Sigmoid colon (tissue), 6 donors: ENCODE measurements at regions not wholly inside any gene's neighbourhood (a gene's known extent, or its start where the extent isn't known, plus 50 kb on each side); places are given as distances from the start of the nearest gene placed in this dataset.
"Not testable (repeated sequence)": the region's sequence is repeated elsewhere in the genome, so short reads cannot be mapped to it uniquely, and the experiment has no call there.

Source experiments
- DNase-seq: peaks from one replicate; pipeline ENCODE4 v3.0.0-alpha.2; 2019
- H3K27ac ChIP-seq, 4 donors: fragments of 200-600 bp; sonication (generic); one replicate each; pipeline ENCODE4 v1.5.1; 2016 to 2019; ENCODE audit warnings: mild to moderate bottlenecking in 1 of 4
- H3K27me3 ChIP-seq, 3 donors: fragments of 200-600 bp; sonication (generic); one replicate each; pipeline ENCODE4 v1.5.1; 2019; ENCODE audit warnings: mild to moderate bottlenecking in 1 of 3
- H3K36me3 ChIP-seq, 4 donors: fragments of 200-600 bp; sonication (generic); one replicate each; pipeline ENCODE4 v1.5.1; 2016 to 2019
- H3K4me1 ChIP-seq, 4 donors: fragments of 200-600 bp; sonication (generic); one replicate each; pipeline ENCODE4 v1.5.1; 2017 to 2019
- H3K4me3 ChIP-seq, 4 donors: fragments of 200-600 bp; sonication (generic); one replicate each; pipeline ENCODE4 v1.5.1; 2017 to 2019; ENCODE audit warnings: mild to moderate bottlenecking in 2 of 4, moderate library complexity in 1 of 4
- H3K9me3 ChIP-seq, 4 donors: fragments of 200-600 bp in 3 of 4; sonication (generic) in 3 of 4; one replicate each; pipeline versions ENCODE4 v1.5.1 to v1.6.1; 2013 to 2019
- EP300 ChIP-seq, 4 donors: sonication (generic); formaldehyde crosslinking; IDR thresholded peaks; one replicate each; pipeline ENCODE4 v1.6.1; 2017; ENCODE audit warnings: antibody characterized with exemption in 4 of 4
- POLR2A ChIP-seq, 2 donors: fragments of 450-650 bp; IDR thresholded peaks; one replicate each; pipeline ENCODE4 v1.6.1; 2016; ENCODE audit warnings: antibody characterized with exemption in 2 of 2, mild to moderate bottlenecking in 2 of 2, moderate library complexity in 2 of 2
- POLR2AphosphoS5 ChIP-seq, 4 donors: sonication (generic); formaldehyde crosslinking; IDR thresholded peaks; one replicate each; pipeline ENCODE4 v1.6.1; 2017; ENCODE audit warnings: antibody characterized with exemption in 4 of 4
- WGBS, 2 donors: extraction: QIAGEN DNeasy Blood & Tissue Kit; methylation state at CpG; one replicate each; pipeline ENCODE4 v1.1.7; 2013; 5-methylcytosine and 5-hydroxymethylcytosine counted together
- intact Hi-C: fragments of 100-400 bp; cut with DNase I; formaldehyde crosslinking; loops from one replicate; pipeline ENCODE4 v1.15.1; 2023
- TF ChIP-seq, protein P1 (sequence below), 4 experiments: fragments of 450-650 bp in 3 of 4; fragments of 200-600 bp in 1 of 4; IDR thresholded peaks; one replicate each; pipeline ENCODE4 v1.5.1; 2016 to 2019; ENCODE audit warnings: antibody characterized with exemption in 4 of 4, mild to moderate bottlenecking in 3 of 4, moderate library complexity in 2 of 4
- donor health status: healthy with polysubstance abuse.
- donor health status: healthy.

DNA sequence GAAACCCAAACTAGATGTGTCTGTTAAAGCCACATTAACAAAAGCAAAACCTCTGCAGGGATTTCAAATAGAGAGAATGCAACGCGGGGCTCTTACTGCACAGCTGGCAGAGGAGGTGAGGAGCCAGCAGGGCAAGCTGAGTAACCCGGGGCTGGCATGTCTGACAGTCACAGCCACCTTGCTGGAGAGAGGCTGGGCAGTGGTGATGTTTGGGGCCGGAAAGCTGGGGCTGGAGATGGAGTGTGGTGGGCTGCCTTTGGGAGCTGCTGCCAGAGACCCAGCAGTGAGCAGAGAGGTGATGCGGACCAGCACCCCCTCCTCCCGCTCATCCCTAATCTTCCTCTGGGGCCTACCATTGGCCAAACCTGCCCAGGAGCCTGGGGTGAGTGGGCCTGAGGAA is 204.5 kb upstream of the ARL4C start:
- Histone ChIP-seq H3K27me3 (no peaks in the 10 kb centered on the region), H3K36me3 (no peaks in the 10 kb centered on the region), H3K27ac (no peak overlapping the region), H3K4me1 (no peaks in the 10 kb centered on the region), H3K4me3 (no peak overlapping the region), H3K9me3 (peaks cover 0 to 4% (median 0%) of the 10 kb centered on the region in 4 donors)
- TF ChIP-seq POLR2AphosphoS5 (IDR thresholded peaks at IDR 0.05) = no peak
- intact Hi-C loops = no loop called here
- DNase-seq = no peak
- WGBS, 2 donors = 95 to 97% methylated on average over 6 of the region's 6 CpGs

DNA sequence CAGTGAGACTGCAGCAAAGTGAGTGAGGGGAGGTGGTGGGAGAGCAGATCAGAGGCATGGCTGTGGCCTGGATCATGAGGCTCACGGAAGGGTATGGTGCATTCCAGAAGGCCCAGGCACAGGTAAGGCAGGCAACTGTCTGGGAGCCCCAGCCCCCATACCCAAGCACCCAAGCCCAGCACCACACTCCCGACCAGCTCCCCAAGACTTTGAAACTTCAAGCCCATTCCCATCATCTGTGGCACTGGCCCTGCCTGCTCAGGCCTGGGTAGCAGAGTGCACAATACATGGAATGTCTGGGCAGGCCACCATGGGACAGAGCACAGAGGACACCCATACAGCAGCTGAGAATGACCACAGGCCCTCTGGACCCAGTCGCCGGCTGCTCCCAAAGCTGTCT is 202.6 kb upstream of the ARL4C start:
- no peak for DNase-seq
- 96 to 97% methylated on average over 4 of the region's 4 CpGs for WGBS, 2 donors
- H3K4me3 ChIP-seq = no peak overlapping the region
- H3K4me1 ChIP-seq = no peaks in the 10 kb centered on the region
- H3K36me3 ChIP-seq = no peaks in the 10 kb centered on the region
- peaks cover 0 to 7% (median 0%) of the 10 kb centered on the region in 4 donors for H3K9me3 ChIP-seq
- TF ChIP-seq, protein P1, sequence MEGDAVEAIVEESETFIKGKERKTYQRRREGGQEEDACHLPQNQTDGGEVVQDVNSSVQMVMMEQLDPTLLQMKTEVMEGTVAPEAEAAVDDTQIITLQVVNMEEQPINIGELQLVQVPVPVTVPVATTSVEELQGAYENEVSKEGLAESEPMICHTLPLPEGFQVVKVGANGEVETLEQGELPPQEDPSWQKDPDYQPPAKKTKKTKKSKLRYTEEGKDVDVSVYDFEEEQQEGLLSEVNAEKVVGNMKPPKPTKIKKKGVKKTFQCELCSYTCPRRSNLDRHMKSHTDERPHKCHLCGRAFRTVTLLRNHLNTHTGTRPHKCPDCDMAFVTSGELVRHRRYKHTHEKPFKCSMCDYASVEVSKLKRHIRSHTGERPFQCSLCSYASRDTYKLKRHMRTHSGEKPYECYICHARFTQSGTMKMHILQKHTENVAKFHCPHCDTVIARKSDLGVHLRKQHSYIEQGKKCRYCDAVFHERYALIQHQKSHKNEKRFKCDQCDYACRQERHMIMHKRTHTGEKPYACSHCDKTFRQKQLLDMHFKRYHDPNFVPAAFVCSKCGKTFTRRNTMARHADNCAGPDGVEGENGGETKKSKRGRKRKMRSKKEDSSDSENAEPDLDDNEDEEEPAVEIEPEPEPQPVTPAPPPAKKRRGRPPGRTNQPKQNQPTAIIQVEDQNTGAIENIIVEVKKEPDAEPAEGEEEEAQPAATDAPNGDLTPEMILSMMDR (IDR thresholded peaks at IDR 0.05) = no peak
- TF ChIP-seq EP300 (IDR thresholded peaks at IDR 0.05) = no peak
- TF ChIP-seq POLR2A (IDR thresholded peaks at IDR 0.05) = no peak
- TF ChIP-seq POLR2AphosphoS5 (IDR thresholded peaks at IDR 0.05) = no peak
- no peaks in the 10 kb centered on the region for H3K27me3 ChIP-seq
- no peak overlapping the region for H3K27ac ChIP-seq
- intact Hi-C loops = no loop called here

DNA sequence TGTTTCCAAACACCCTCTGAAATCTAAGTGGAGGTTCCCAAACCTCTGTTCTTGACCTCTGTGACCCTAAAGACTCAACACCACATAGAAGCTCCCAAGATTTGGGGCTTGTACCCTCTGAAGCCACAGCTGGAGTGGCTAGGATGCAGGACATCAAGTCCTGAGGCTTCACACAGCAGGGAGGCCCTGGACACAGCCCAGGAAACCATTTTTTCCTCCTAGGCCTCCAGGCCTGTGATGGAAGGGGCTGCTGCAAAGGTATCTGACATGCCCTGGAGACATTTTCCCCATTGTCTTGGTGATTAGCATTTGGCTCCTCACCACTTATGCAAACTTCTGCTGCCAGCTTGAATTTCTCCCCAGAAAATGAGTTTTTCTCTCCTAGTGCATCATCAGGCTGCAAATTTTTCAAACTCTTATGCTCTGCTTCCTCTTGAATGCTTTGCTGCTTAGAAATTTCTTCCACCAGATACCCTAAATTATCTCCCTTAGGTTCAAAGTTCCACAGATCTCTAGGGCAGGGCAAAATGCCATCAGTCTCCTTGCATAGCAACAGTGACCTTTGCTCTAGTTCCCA is 200.5 kb upstream of the ARL4C start:
- H3K27ac ChIP-seq, intact Hi-C loops, H3K9me3 ChIP-seq, DNase-seq, H3K4me1 ChIP-seq, H3K4me3 ChIP-seq, H3K36me3 ChIP-seq, H3K27me3 ChIP-seq: not testable (repeated sequence)

DNA sequence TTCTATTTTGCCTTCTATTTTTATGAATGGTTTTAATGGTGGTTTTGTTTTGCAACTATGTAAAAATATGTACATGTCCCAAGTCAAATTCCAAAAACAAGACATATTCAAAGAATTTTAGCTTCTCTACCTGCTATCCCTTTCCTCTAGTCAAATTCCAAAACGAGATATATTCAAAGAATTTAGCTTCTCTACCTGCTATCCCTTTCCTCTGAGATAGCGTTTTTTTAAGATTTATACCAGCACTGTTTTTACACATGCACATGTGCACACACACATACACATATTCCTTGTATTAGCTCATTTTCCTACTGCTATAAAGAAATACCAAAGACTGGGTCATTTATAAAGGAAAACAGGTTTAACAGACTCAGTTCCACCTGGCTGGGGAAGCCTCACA is 199.1 kb upstream of the ARL4C start:
- intact Hi-C loops = no loop called here
- Histone ChIP-seq H3K27me3 (no peaks in the 10 kb centered on the region), H3K4me1 (peaks cover 0 to 9% (median 7%) of the 10 kb centered on the region in 4 donors), H3K9me3 (peaks cover 0 to 7% (median 0%) of the 10 kb centered on the region in 4 donors), H3K27ac (no peak overlapping the region), H3K36me3 (no peaks in the 10 kb centered on the region), H3K4me3 (no peak overlapping the region)
- WGBS, 2 donors = 79 to 84% methylated on average over 2 of the region's 2 CpGs
- TF ChIP-seq, protein P1 (IDR thresholded peaks at IDR 0.05) = no peak
- TF ChIP-seq POLR2A (IDR thresholded peaks at IDR 0.05) (no peak), POLR2AphosphoS5 (IDR thresholded peaks at IDR 0.05) (no peak)
- DNase-seq = no peak

DNA sequence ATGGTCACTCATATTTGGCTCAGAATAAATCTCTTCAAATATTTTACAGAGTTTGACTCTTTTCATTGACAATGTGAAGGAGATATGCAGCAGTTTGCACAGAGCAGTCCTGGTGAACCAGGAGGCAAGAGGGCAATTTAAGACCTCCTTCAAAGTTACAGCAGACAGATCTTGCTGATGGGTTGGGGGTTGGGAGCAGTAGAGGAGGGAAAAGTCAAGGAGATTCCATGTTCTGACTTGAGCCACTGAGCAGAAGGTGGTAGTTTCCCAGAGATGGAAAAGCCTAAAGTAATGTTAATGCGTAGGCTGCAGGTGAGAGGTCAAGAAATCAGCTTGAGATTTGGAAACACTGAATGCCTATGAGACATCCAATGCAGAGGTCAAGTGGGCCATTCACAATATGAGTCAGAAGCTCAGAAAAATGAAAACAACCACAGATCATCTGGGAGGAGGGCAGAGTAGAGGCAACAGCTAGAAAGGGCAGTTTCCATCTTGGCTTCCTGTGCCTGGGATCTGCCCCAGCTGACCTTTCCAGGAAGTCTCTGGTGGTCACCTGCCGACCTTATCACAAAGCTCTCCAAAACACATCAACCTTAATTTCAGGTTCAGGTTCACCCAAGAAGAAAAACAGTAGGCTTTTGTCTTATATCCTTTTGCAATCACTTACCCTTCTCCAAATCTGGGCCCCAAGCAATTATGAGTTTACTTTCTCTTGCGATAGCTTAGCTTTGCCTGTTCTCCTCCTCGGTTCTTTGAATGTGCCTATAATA is 197.5 kb upstream of the ARL4C start:
- Histone ChIP-seq H3K36me3 (no peaks in the 10 kb centered on the region), H3K27me3 (no peaks in the 10 kb centered on the region), H3K4me3 (no peak overlapping the region), H3K9me3 (peaks cover 0 to 7% (median 0%) of the 10 kb centered on the region in 4 donors), H3K27ac (no peak overlapping the region), H3K4me1 (peaks cover 0 to 18% (median 14%) of the 10 kb centered on the region in 4 donors)
- TF ChIP-seq POLR2AphosphoS5 (IDR thresholded peaks at IDR 0.05) (no peak), EP300 (IDR thresholded peaks at IDR 0.05) (no peak), POLR2A (IDR thresholded peaks at IDR 0.05) (no peak)
- TF ChIP-seq, protein P1 (IDR thresholded peaks at IDR 0.05) = no peak
- 34 to 71% methylated on average over 4 of the region's 4 CpGs for WGBS, 2 donors
- DNase-seq = no peak
- intact Hi-C loops = no loop called here

DNA sequence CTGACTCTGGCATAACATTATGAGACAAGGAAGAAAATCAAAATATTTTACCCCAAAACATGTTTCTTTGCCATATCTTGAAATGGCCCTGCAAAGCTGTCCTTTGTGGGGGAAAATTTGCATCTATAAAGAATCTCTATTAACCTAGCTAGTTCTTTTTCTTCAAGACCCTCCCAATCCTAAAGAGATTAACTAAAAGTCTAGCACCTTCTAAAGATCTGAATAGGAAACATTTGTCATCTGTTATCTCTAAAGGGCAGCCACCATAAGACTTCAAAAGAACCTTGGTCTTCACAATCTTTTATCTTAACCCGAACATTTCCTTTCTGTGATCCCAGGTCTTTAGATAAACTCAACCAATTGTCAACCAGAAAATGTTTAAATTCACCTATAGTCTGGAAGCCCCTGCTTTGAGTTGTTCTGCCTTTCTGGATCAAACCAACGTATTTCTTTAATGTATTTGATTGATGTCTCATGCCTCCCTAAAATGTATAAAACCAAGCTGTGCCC is 196.9 kb upstream of the ARL4C start:
- H3K27me3 ChIP-seq, H3K36me3 ChIP-seq, intact Hi-C loops, H3K4me3 ChIP-seq, DNase-seq, H3K27ac ChIP-seq, H3K9me3 ChIP-seq: not testable (repeated sequence)
- peaks cover 0 to 18% (median 14%) of the 10 kb centered on the region in 4 donors for H3K4me1 ChIP-seq
- WGBS, 2 donors = 58 to 80% methylated on average over 2 of the region's 2 CpGs

DNA sequence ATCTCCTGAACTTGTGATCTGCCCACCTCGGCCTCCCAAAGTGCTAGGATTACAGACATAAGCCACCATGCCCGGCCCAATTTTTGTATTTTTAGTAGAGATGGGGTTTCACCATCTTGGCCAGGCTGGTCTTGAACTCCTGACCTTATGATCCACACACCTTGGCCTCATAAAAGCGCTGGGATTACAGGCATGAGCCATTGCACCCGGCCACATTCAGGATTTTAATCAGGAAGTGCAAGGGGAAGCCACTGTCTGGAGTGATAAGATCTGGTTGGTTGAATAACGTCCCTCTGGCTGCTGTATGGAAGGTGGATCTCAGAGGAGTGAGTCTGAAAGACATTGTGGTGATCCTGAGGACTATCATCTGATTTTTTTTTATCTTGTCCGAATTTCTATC is 196.3 kb upstream of the ARL4C start:
- WGBS, 2 donors = 63 to 73% methylated on average over 6 of the region's 6 CpGs
- H3K27ac ChIP-seq, H3K27me3 ChIP-seq, H3K4me3 ChIP-seq, intact Hi-C loops, H3K36me3 ChIP-seq, H3K9me3 ChIP-seq, DNase-seq: not testable (repeated sequence)
- peaks cover 0 to 18% (median 14%) of the 10 kb centered on the region in 4 donors for H3K4me1 ChIP-seq
